Neural progenitor cell (in vitro differentiated cells): ENCODE measurements at regions not wholly inside any gene's neighbourhood (a gene's known extent, or its start where the extent isn't known, plus 50 kb on each side); places are given as distances from the start of the nearest gene placed in this dataset.

Experiments used
- DNase-seq: peaks from one replicate; pipeline ENCODE4 v3.0.0-alpha.2; 2016; ENCODE audit warnings: low spot score
- H2AFZ ChIP-seq: fragments of 200-600 bp; sonication (generic); replicated peaks from 2 replicates; pipeline ENCODE4 v1.6.1; 2016; ENCODE audit warnings: antibody characterized with exemption
- H3F3A ChIP-seq: fragments of 200-600 bp; sonication (generic); 2 replicates; pipeline ENCODE4 v1.6.1; 2016; ENCODE audit warnings: antibody characterized with exemption, low read depth
- H3K27ac ChIP-seq: fragments of 200-600 bp; sonication (generic); 2 replicates; pipeline ENCODE4 v1.5.1; 2016; ENCODE audit warnings: mild to moderate bottlenecking
- H3K27me3 ChIP-seq: fragments of 200-600 bp; sonication (generic); 2 replicates; pipeline ENCODE4 v1.6.1; 2016; ENCODE audit warnings: mild to moderate bottlenecking, moderate library complexity
- H3K36me3 ChIP-seq: fragments of 200-600 bp; sonication (generic); 2 replicates; pipeline ENCODE4 v1.5.1; 2016
- H3K4me1 ChIP-seq: fragments of 200-600 bp; sonication (generic); 2 replicates; pipeline ENCODE4 v1.6.1; 2016; ENCODE audit warnings: mixed run types
- H3K4me2 ChIP-seq: fragments of 200-600 bp; sonication (generic); 2 replicates; pipeline ENCODE4 v1.6.1; 2016
- H3K4me3 ChIP-seq: fragments of 200-600 bp; sonication (generic); 2 replicates; pipeline ENCODE4 v1.5.1; 2016
- H3K79me2 ChIP-seq: fragments of 200-600 bp; sonication (generic); 2 replicates; pipeline ENCODE4 v1.6.1; 2016; ENCODE audit warnings: low read depth
- H3K9ac ChIP-seq: fragments of 200-600 bp; sonication (generic); 2 replicates; pipeline ENCODE4 v1.6.1; 2016
- H3K9me3 ChIP-seq: fragments of 200-600 bp; sonication (generic); 2 replicates; pipeline ENCODE4 v1.5.1; 2016; ENCODE audit warnings: low read depth
- H4K20me1 ChIP-seq: fragments of 200-600 bp; sonication (generic); 2 replicates; pipeline ENCODE4 v1.6.1; 2016; ENCODE audit warnings: low read depth
- H3K27ac Mint-ChIP-seq: 3 replicates; pipeline ENCODE4 v1.8.0; 2021; ENCODE audit warnings: mixed read lengths
- H3K27me3 Mint-ChIP-seq: 2 replicates; pipeline ENCODE4 v1.8.0; 2022; ENCODE audit warnings: low read depth, mild to moderate bottlenecking, inconsistent platforms, moderate library complexity, mixed read lengths; ENCODE audit not compliant: insufficient read depth
- H3K36me3 Mint-ChIP-seq: 3 replicates; pipeline ENCODE4 v1.8.0; 2021; ENCODE audit warnings: mixed read lengths
- H3K4me1 Mint-ChIP-seq: 3 replicates; pipeline ENCODE4 v1.8.0; 2021; ENCODE audit warnings: mixed read lengths
- H3K4me3 Mint-ChIP-seq: 3 replicates; pipeline ENCODE4 v1.8.0; 2021; ENCODE audit warnings: mild to moderate bottlenecking, moderate library complexity, mixed read lengths
- H3K9me3 Mint-ChIP-seq: 3 replicates; pipeline ENCODE4 v1.8.0; 2020; ENCODE audit warnings: mixed read lengths
- EZH2 ChIP-seq: fragments of 200-600 bp; sonication (generic); IDR thresholded peaks from 2 replicates; pipeline ENCODE4 v1.6.1; 2017; ENCODE audit warnings: antibody characterized with exemption, mild to moderate bottlenecking, moderate library complexity
- EZH2phosphoT487 ChIP-seq: fragments of 200-600 bp; sonication (generic); IDR thresholded peaks from 2 replicates; pipeline ENCODE4 v1.6.1; 2017; ENCODE audit warnings: antibody characterized with exemption
- TF ChIP-seq, protein P1 (sequence below): fragments of 200-600 bp; sonication (generic); IDR thresholded peaks from 2 replicates; pipeline ENCODE4 v1.5.1; 2017; ENCODE audit warnings: antibody characterized with exemption, mild to moderate bottlenecking

DNA sequence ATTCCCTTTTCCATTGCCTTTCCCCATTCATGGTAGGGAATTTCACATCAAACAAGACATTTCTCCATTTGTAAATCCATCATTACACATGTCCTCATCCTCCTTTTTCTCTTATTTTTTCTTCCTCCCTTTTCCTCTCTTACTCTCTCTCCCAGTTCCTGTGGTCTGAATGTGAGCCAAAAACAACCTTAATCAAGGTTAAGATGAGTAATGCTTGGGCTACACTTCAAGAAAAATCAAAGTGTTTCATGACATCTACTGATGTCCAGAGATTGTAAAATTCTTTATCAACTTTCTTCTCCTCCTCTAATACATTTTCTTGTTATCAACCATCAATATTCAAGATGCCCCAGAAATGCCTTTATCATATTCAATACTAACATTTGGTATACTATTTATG, 172.5 kb upstream of the PRNP start:
- H3K36me3 Mint-ChIP-seq = peaks cover 3% of the 10 kb centered on the region
- Histone ChIP-seq H3K9ac (no peak overlapping the region), H3K4me2 (no peak overlapping the region), H3F3A (peaks cover 4% of the 10 kb centered on the region), H2AFZ (no peak overlapping the region), H3K27ac (no peak overlapping the region), H3K79me2 (no peaks in the 10 kb centered on the region), H3K4me3 (no peak overlapping the region), H3K9me3 (no peaks in the 10 kb centered on the region), H4K20me1 (no peaks in the 10 kb centered on the region), H3K36me3 (peaks cover 4% of the 10 kb centered on the region), H3K27me3 (no peaks in the 10 kb centered on the region), H3K4me1 (peaks cover 19% of the 10 kb centered on the region)
- no peak overlapping the region for H3K27ac Mint-ChIP-seq
- H3K9me3 Mint-ChIP-seq = peaks cover 11% of the 10 kb centered on the region
- peaks cover 19% of the 10 kb centered on the region for H3K4me1 Mint-ChIP-seq
- TF ChIP-seq EZH2phosphoT487 (no peak), EZH2 (no peak)
- TF ChIP-seq, protein P1, sequence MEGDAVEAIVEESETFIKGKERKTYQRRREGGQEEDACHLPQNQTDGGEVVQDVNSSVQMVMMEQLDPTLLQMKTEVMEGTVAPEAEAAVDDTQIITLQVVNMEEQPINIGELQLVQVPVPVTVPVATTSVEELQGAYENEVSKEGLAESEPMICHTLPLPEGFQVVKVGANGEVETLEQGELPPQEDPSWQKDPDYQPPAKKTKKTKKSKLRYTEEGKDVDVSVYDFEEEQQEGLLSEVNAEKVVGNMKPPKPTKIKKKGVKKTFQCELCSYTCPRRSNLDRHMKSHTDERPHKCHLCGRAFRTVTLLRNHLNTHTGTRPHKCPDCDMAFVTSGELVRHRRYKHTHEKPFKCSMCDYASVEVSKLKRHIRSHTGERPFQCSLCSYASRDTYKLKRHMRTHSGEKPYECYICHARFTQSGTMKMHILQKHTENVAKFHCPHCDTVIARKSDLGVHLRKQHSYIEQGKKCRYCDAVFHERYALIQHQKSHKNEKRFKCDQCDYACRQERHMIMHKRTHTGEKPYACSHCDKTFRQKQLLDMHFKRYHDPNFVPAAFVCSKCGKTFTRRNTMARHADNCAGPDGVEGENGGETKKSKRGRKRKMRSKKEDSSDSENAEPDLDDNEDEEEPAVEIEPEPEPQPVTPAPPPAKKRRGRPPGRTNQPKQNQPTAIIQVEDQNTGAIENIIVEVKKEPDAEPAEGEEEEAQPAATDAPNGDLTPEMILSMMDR = no peak
- peaks cover 3% of the 10 kb centered on the region for H3K27me3 Mint-ChIP-seq
- H3K4me3 Mint-ChIP-seq = no peak overlapping the region
- no peak for DNase-seq

DNA sequence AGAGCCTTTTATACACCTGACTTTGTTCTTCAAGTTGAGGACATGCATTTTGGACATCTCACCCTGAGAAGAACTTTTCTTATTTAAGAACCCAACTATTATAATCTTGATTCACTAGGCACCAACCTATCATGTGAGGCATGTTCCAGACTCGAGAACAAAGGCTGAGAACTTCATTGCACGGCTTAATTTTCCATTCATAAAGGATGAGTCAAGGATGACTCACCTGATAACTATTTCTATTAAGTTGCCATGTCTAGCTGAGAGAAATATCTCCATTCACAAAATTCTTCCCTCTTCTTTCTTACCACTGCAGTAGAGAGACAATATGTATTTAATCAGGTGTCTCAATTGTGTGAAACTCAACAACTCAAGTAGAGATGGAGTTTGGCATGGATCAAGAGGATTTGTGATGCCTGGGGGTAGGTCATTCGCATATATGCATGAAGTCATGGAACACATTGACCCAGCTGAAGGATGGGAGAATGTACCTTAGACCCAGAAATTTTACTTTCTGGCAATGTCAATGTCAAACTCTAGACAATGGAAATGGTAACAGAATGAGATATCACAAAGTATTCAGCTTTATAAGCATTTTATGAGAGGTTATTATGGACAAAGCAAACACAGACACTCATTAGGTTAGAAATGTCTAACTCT, 173.2 kb upstream of the PRNP start:
- peaks cover 11% of the 10 kb centered on the region for H3K9me3 Mint-ChIP-seq
- peaks cover 24% of the 10 kb centered on the region for H3K4me1 Mint-ChIP-seq
- peaks cover 3% of the 10 kb centered on the region for H3K36me3 Mint-ChIP-seq
- Histone ChIP-seq H3K27me3 (no peaks in the 10 kb centered on the region), H3K9ac (no peak overlapping the region), H3K36me3 (peaks cover 4% of the 10 kb centered on the region), H3F3A (peaks cover 4% of the 10 kb centered on the region), H3K27ac (no peak overlapping the region), H3K4me2 (no peak overlapping the region), H4K20me1 (no peaks in the 10 kb centered on the region), H3K9me3 (no peaks in the 10 kb centered on the region), H3K4me1 (peaks cover 13% of the 10 kb centered on the region), H3K4me3 (no peak overlapping the region), H2AFZ (no peak overlapping the region), H3K79me2 (no peaks in the 10 kb centered on the region)
- no peak overlapping the region for H3K27ac Mint-ChIP-seq
- TF ChIP-seq EZH2 (no peak), EZH2phosphoT487 (no peak)
- TF ChIP-seq, protein P1 = no peak
- DNase-seq = no peak
- H3K4me3 Mint-ChIP-seq = no peak overlapping the region
- H3K27me3 Mint-ChIP-seq = peaks cover 6% of the 10 kb centered on the region

DNA sequence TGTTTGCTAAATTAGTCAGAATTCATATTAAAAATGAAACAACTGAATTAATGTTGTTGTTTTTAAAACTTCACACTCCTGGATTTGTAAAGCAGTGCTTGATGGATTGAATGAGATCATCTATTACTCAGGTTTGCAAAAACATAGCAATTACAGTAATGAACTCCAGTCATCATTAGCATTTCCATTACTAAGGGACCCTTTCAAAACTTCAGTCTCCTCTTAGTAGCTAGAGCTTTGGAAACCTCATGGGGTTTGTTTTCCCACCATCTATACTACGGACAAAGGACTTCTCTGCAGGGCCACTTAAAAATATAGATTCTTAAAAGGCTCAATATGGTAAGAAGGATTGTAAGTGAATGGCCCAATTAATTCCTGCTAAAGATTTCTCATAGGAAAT, 174.5 kb upstream of the PRNP start:
- H3K4me1 Mint-ChIP-seq = peaks cover 22% of the 10 kb centered on the region

More for the DNA sequence above, 174.5 kb upstream of the PRNP start:
- Histone ChIP-seq H3K36me3 (peaks cover 4% of the 10 kb centered on the region), H2AFZ (no peak overlapping the region), H3K79me2 (no peaks in the 10 kb centered on the region), H3K9me3 (no peaks in the 10 kb centered on the region), H3K27me3 (no peaks in the 10 kb centered on the region), H4K20me1 (no peaks in the 10 kb centered on the region), H3F3A (no peaks in the 10 kb centered on the region), H3K4me2 (no peak overlapping the region), H3K9ac (no peak overlapping the region), H3K4me1 (peaks cover 4% of the 10 kb centered on the region), H3K27ac (no peak overlapping the region), H3K4me3 (no peak overlapping the region)
- H3K36me3 Mint-ChIP-seq = peaks cover 3% of the 10 kb centered on the region
- no peak for DNase-seq
- H3K27ac Mint-ChIP-seq = no peak overlapping the region
- no peak overlapping the region for H3K4me3 Mint-ChIP-seq
- TF ChIP-seq EZH2phosphoT487 = no peak
- TF ChIP-seq, protein P1 = no peak
- no peak for TF ChIP-seq EZH2
- peaks cover 4% of the 10 kb centered on the region for H3K27me3 Mint-ChIP-seq
- peaks cover 15% of the 10 kb centered on the region for H3K9me3 Mint-ChIP-seq
